Endothelial cell of umbilical vein (primary cell): ENCODE measurements at regions not wholly inside any gene's neighbourhood (a gene's known extent, or its start where the extent isn't known, plus 50 kb on each side); places are given as distances from the start of the nearest gene placed in this dataset.
A peak's percentile ranks its signal among the peaks of the same experiment; 100 is the strongest.
"Not testable (repeated sequence)": the region's sequence is repeated elsewhere in the genome, so short reads cannot be mapped to it uniquely, and the experiment has no call there.

ENCODE experiments used
- BruUV-seq: library from RNA; stranded (reverse); fragments of 400-500 nt; replicated peaks from 2 replicates; lab custom pipeline; 2021; lab: Mats Ljungman, UMichigan
- CTCF ChIA-PET: fragments of 300-600, 350-600 bp; sonication (Branson Sonifier 250); formaldehyde crosslinking; loops from one replicate; lab custom pipeline; 2021; ENCODE audit warnings: antibody characterized with exemption, inconsistent platforms; lab: Charles Lee
- POLR2A ChIA-PET: fragments of 300-600, 350-600 bp; sonication (Branson Sonifier 250); formaldehyde crosslinking; loops from one replicate; lab custom pipeline; 2021; ENCODE audit warnings: antibody characterized with exemption, inconsistent platforms; lab: Charles Lee
- DNase-seq: peaks from one replicate; pipeline ENCODE4 v3.0.0-alpha.2; 2011; ENCODE audit warnings: low read depth, low spot score
- FAIRE-seq: peaks from 2 replicates; lab custom pipeline; 2011; peaks lifted over from hg19 to GRCh38; lab: Jason Lieb, UNC
- H2AFZ ChIP-seq: 2 replicates; pipeline ENCODE4 v1.6.0; 2012; ENCODE audit warnings: low read depth, low read length, control low read depth, inconsistent platforms
- H3K27ac ChIP-seq: 2 replicates; pipeline ENCODE4 v1.5.1; 2011; ENCODE audit warnings: low read depth, mild to moderate bottlenecking, control low read depth, low read length, moderate library complexity; ENCODE audit not compliant: insufficient read depth
- H3K27me3 ChIP-seq, 2 experiments: 2 replicates each; pipeline versions ENCODE4 v1.6.0 to v1.6.1; 2011; ENCODE audit warnings: low read length in 2 of 2, mixed read lengths in 1 of 2; ENCODE audit not compliant: control insufficient read depth in 2 of 2, insufficient read depth in 2 of 2
- H3K36me3 ChIP-seq, 2 experiments: 2 replicates in 1 of 2; 3 replicates in 1 of 2; pipeline ENCODE4 v1.5.1; 2011; ENCODE audit warnings: low read length in 2 of 2, mild to moderate bottlenecking in 1 of 2, moderate library complexity in 1 of 2; ENCODE audit not compliant: control insufficient read depth in 2 of 2, insufficient read depth in 2 of 2; ENCODE audit errors: extremely low read depth in 1 of 2
- H3K4me1 ChIP-seq: 3 replicates; pipeline ENCODE4 v1.5.1; 2011; ENCODE audit warnings: mild to moderate bottlenecking, low read length; ENCODE audit not compliant: control insufficient read depth, insufficient read depth; ENCODE audit errors: extremely low read depth
- H3K4me2 ChIP-seq: 2 replicates; pipeline ENCODE4 v1.6.1; 2011; ENCODE audit warnings: low read length, control low read depth, mixed read lengths; ENCODE audit not compliant: insufficient read depth
- H3K4me3 ChIP-seq, 3 experiments: fragments of 200-600 bp in 1 of 3; sonication (generic), shearing (Covaris generic) in 1 of 3; replicated peaks in 1 of 3; 2 replicates each; pipeline ENCODE4 v1.5.1; 2011 to 2016; ENCODE audit warnings: control low read depth in 3 of 3, low read length in 3 of 3, mild to moderate bottlenecking in 2 of 3, inconsistent platforms in 1 of 3, low read depth in 1 of 3, moderate library complexity in 1 of 3; ENCODE audit not compliant: insufficient read depth in 1 of 3
- H3K79me2 ChIP-seq: 2 replicates; pipeline ENCODE4 v1.6.0; 2012; ENCODE audit warnings: low read length, inconsistent platforms; ENCODE audit not compliant: control insufficient read depth, insufficient read depth
- H3K9ac ChIP-seq: replicated peaks from 2 replicates; pipeline ENCODE3; 2011; ENCODE audit warnings: low read length, control low read depth; ENCODE audit not compliant: insufficient read depth; ENCODE audit errors: extremely low read depth
- H3K9me1 ChIP-seq: replicated peaks from 3 replicates; pipeline ENCODE4 v1.6.0; 2011; ENCODE audit warnings: mild to moderate bottlenecking, low read length; ENCODE audit not compliant: control insufficient read depth, insufficient read depth; ENCODE audit errors: extremely low read depth
- H3K9me3 ChIP-seq: replicated peaks from 2 replicates; pipeline ENCODE4 v1.5.1; 2012; ENCODE audit warnings: low read length, inconsistent platforms; ENCODE audit not compliant: control insufficient read depth, insufficient read depth
- H4K20me1 ChIP-seq: replicated peaks from 2 replicates; pipeline ENCODE3; 2011; ENCODE audit warnings: mild to moderate bottlenecking, low read length; ENCODE audit not compliant: control insufficient read depth, insufficient read depth; ENCODE audit errors: extremely low read depth
- dilution Hi-C: fragments of 300-500 bp; cut with MboI; formaldehyde crosslinking; loops from one replicate; pipeline ENCODE4 v1.15.0; 2019; ENCODE audit warnings: low sequenced_read_pairs; ENCODE audit not compliant: extremely low pct_ligation_motif_present
- intact Hi-C: fragments of 100-400 bp; cut with micrococcal nuclease; formaldehyde crosslinking; loops from one replicate; pipeline ENCODE4 v1.10.0; 2022

- intact Hi-C loops, H3K9me3 ChIP-seq, H3K27me3 ChIP-seq, BruUV-seq, H4K20me1 ChIP-seq, H3K36me3 ChIP-seq, CTCF ChIA-PET, DNase-seq, FAIRE-seq, dilution Hi-C loops, POLR2A ChIA-PET, H3K4me2 ChIP-seq, H3K27ac ChIP-seq, H3K79me2 ChIP-seq, H3K9me1 ChIP-seq, H2AFZ ChIP-seq, H3K4me1 ChIP-seq, H3K9ac ChIP-seq, H3K4me3 ChIP-seq: not testable (repeated sequence)
These were observed 140.8 kb upstream of the ANKRD20A1 start for GRCh38 chr9:67717830-67718388.

- H4K20me1 ChIP-seq, H3K4me2 ChIP-seq, FAIRE-seq, dilution Hi-C loops, H3K27me3 ChIP-seq, H3K27ac ChIP-seq, intact Hi-C loops, CTCF ChIA-PET, H3K79me2 ChIP-seq, POLR2A ChIA-PET, H3K9ac ChIP-seq, H3K9me3 ChIP-seq, H3K4me1 ChIP-seq, H3K9me1 ChIP-seq, H2AFZ ChIP-seq, BruUV-seq, H3K4me3 ChIP-seq, H3K36me3 ChIP-seq: not testable (repeated sequence)
- peak; percentile 0 for DNase-seq
These were observed 138.2 kb upstream of the ANKRD20A1 start for GRCh38 chr9:67720491-67720890.

- H2AFZ ChIP-seq, H3K36me3 ChIP-seq, H4K20me1 ChIP-seq, POLR2A ChIA-PET, CTCF ChIA-PET, H3K79me2 ChIP-seq, FAIRE-seq, H3K4me2 ChIP-seq, H3K9ac ChIP-seq, H3K4me3 ChIP-seq, H3K9me3 ChIP-seq, DNase-seq, H3K27ac ChIP-seq, H3K4me1 ChIP-seq, BruUV-seq, H3K27me3 ChIP-seq, intact Hi-C loops, dilution Hi-C loops, H3K9me1 ChIP-seq: not testable (repeated sequence)
These were observed 136.2 kb upstream of the ANKRD20A1 start for GRCh38 chr9:67722460-67723090.

GRCh38 chr9:67723185-67723584 lies 135.5 kb upstream of the ANKRD20A1 start:
- H3K4me2 ChIP-seq, dilution Hi-C loops, FAIRE-seq, H2AFZ ChIP-seq, intact Hi-C loops, H3K9ac ChIP-seq, H3K9me1 ChIP-seq, H3K36me3 ChIP-seq, H3K27me3 ChIP-seq, H3K4me1 ChIP-seq, DNase-seq, H4K20me1 ChIP-seq, H3K79me2 ChIP-seq, POLR2A ChIA-PET, H3K27ac ChIP-seq, H3K9me3 ChIP-seq, CTCF ChIA-PET: not testable (repeated sequence)
- BruUV-seq = TSS peak; percentile 6
- H3K4me3 ChIP-seq = peak overlapping the region in 1 of 3 experiments; percentile 32
